CD1c-positive myeloid dendritic cell (primary cell): ENCODE measurements at regions not wholly inside any gene's neighbourhood (a gene's known extent, or its start where the extent isn't known, plus 50 kb on each side); places are given as distances from the start of the nearest gene placed in this dataset.
A peak's percentile ranks its signal among the peaks of the same experiment; 100 is the strongest.
"Not testable (repeated sequence)": the region's sequence is repeated elsewhere in the genome, so short reads cannot be mapped to it uniquely, and the experiment has no call there.

Experiments used
- DNase-seq: peaks from one replicate; pipeline ENCODE4 v3.0.0-alpha.2; 2016; ENCODE audit errors: extremely low spot score

GRCh38 chrX:37904833-37905232 is 57.5 kb upstream of the DYNLT3 start:
- DNase-seq: no peak

- DNase-seq: no peak
Measured at GRCh38 chrX:37905436-37906147, 58.2 kb upstream of the DYNLT3 start.

- DNase-seq: no peak
Measured at GRCh38 chrX:37906357-37906756, 59.0 kb upstream of the DYNLT3 start.

GRCh38 chrX:37910186-37910585 is 62.8 kb upstream of the DYNLT3 start:
- no peak for DNase-seq

- no peak for DNase-seq
Measured at GRCh38 chrX:37912304-37912703, 64.9 kb upstream of the DYNLT3 start.

GRCh38 chrX:37912777-37913176 is 65.4 kb upstream of the DYNLT3 start:
- DNase-seq: no peak

- no peak for DNase-seq
Measured at GRCh38 chrX:37918168-37918567, 70.8 kb upstream of the DYNLT3 start.

- no peak for DNase-seq
Measured at GRCh38 chrX:37918703-37919102, 71.3 kb upstream of the DYNLT3 start.

- no peak for DNase-seq
Measured at GRCh38 chrX:37921758-37922157, 74.4 kb upstream of the DYNLT3 start.

GRCh38 chrX:37922928-37923327 is 75.6 kb upstream of the DYNLT3 start:
- no peak for DNase-seq

GRCh38 chrX:37925761-37926160 is 78.4 kb upstream of the DYNLT3 start:
- not testable (repeated sequence) for DNase-seq

GRCh38 chrX:37926700-37927099 is 79.3 kb upstream of the DYNLT3 start:
- peak; percentile 5 for DNase-seq

GRCh38 chrX:37942170-37942569 is 64.2 kb upstream of the SYTL5 start:
- DNase-seq: no peak

- DNase-seq: no peak
Measured at GRCh38 chrX:37943554-37944344, 62.6 kb upstream of the SYTL5 start.

GRCh38 chrX:37946197-37946596 is 60.2 kb upstream of the SYTL5 start:
- DNase-seq: no peak

- no peak for DNase-seq
Measured at GRCh38 chrX:37955273-37955672, 51.1 kb upstream of the SYTL5 start.

GRCh38 chrX:37956223-37956622 is 50.1 kb upstream of the SYTL5 start:
- no peak for DNase-seq
